Stomach (tissue), 8 donors: ENCODE measurements at regions not wholly inside any gene's neighbourhood (a gene's known extent, or its start where the extent isn't known, plus 50 kb on each side); places are given as distances from the start of the nearest gene placed in this dataset.

Source experiments
- DNase-seq, 2 donors: peaks; one replicate each; pipeline versions ENCODE4 v3.0.0 to v3.0.0-alpha.2; 2013 to 2019
- H3K27ac ChIP-seq, 5 donors: fragments of 200-600 bp in 4 of 5; sonication (generic) in 4 of 5; one replicate each; pipeline ENCODE4 v1.5.1; 2013 to 2019; ENCODE audit warnings: mild to moderate bottlenecking in 1 of 5, moderate library complexity in 1 of 5
- H3K27me3 ChIP-seq, 3 donors: fragments of 200-600 bp; sonication (generic); one replicate each; pipeline ENCODE4 v1.5.1; 2017 to 2019; ENCODE audit warnings: mixed run types in 1 of 3
- H3K36me3 ChIP-seq, 4 donors: fragments of 200-600 bp; sonication (generic); 1 replicate in 3 of 4; 2 replicates in 1 of 4; pipeline ENCODE4 v1.5.1; 2016 to 2019
- H3K4me1 ChIP-seq, 4 donors: fragments of 200-600 bp; sonication (generic); one replicate each; pipeline ENCODE4 v1.5.1; 2016 to 2019
- H3K4me3 ChIP-seq, 4 donors: fragments of 200-600 bp; sonication (generic) in 3 of 4; one replicate each; pipeline ENCODE4 v1.5.1; 2016 to 2019; ENCODE audit warnings: mild to moderate bottlenecking in 1 of 4
- H3K9me3 ChIP-seq, 4 donors: fragments of 200-600 bp; sonication (generic); one replicate each; pipeline ENCODE4 v1.5.1; 2016 to 2019
- EP300 ChIP-seq: sonication (generic); formaldehyde crosslinking; IDR thresholded peaks from one replicate; pipeline ENCODE4 v1.6.1; 2017; ENCODE audit warnings: antibody characterized with exemption
- POLR2A ChIP-seq, 4 donors: fragments of 450-650 bp; IDR thresholded peaks; one replicate each; pipeline ENCODE4 v1.6.1; 2016; ENCODE audit warnings: antibody characterized with exemption in 4 of 4, control low read depth in 2 of 4, mild to moderate bottlenecking in 1 of 4, moderate library complexity in 1 of 4
- POLR2AphosphoS5 ChIP-seq, 3 donors: sonication (generic); formaldehyde crosslinking; IDR thresholded peaks; one replicate each; pipeline ENCODE4 v1.6.1; 2016; ENCODE audit warnings: antibody characterized with exemption in 3 of 3
- WGBS, 5 donors: extraction: QIAGEN DNeasy Blood & Tissue Kit in 3 of 5; methylation state at CpG; one replicate each; pipeline versions ENCODE4 v1.1.5 to v1.1.7; 2013 to 2018; 5-methylcytosine and 5-hydroxymethylcytosine counted together
- intact Hi-C: fragments of 100-400 bp; cut with DNase I; formaldehyde crosslinking; loops from one replicate; pipeline ENCODE4 v1.15.1; 2023; ENCODE audit warnings: low total_unique reads
- TF ChIP-seq, protein P1 (sequence below), 7 experiments: fragments of 450-650 bp in 4 of 7; fragments of 200-600 bp in 3 of 7; sonication (generic) in 3 of 7; IDR thresholded peaks; one replicate each; pipeline ENCODE4 v1.5.1; 2016 to 2019; ENCODE audit warnings: antibody characterized with exemption in 7 of 7, control low read depth in 2 of 7, mild to moderate bottlenecking in 1 of 7
- donor health status: healthy with polysubstance abuse.
- donor health status: Bipolar disorder and iron deficiency.
- donor health status: healthy.

- peak in 1 of 2 donors; percentile 49 for DNase-seq
- intact Hi-C loops, result no loop called here
- Histone ChIP-seq H3K36me3 (no peaks in the 10 kb centered on the region), H3K27ac (no peak overlapping the region), H3K4me1 (peaks cover 0 to 4% (median 0%) of the 10 kb centered on the region in 4 donors), H3K9me3 (no peaks in the 10 kb centered on the region), H3K27me3 (no peaks in the 10 kb centered on the region), H3K4me3 (no peak overlapping the region)
- TF ChIP-seq POLR2AphosphoS5 (IDR thresholded peaks at IDR 0.05) (no peak), POLR2A (IDR thresholded peaks at IDR 0.05) (no peak), EP300 (no peak)
- TF ChIP-seq, protein P1, sequence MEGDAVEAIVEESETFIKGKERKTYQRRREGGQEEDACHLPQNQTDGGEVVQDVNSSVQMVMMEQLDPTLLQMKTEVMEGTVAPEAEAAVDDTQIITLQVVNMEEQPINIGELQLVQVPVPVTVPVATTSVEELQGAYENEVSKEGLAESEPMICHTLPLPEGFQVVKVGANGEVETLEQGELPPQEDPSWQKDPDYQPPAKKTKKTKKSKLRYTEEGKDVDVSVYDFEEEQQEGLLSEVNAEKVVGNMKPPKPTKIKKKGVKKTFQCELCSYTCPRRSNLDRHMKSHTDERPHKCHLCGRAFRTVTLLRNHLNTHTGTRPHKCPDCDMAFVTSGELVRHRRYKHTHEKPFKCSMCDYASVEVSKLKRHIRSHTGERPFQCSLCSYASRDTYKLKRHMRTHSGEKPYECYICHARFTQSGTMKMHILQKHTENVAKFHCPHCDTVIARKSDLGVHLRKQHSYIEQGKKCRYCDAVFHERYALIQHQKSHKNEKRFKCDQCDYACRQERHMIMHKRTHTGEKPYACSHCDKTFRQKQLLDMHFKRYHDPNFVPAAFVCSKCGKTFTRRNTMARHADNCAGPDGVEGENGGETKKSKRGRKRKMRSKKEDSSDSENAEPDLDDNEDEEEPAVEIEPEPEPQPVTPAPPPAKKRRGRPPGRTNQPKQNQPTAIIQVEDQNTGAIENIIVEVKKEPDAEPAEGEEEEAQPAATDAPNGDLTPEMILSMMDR (IDR thresholded peaks at IDR 0.05), result no peak
- WGBS, 5 donors, result 51 to 70% (median 68%) methylated on average over 4 of the region's 4 CpGs
Measured at GRCh38 chr2:215884451-215885087, 128.8 kb downstream of the MREG start.

- no peaks in the 10 kb centered on the region for H3K27me3 ChIP-seq
- no peaks in the 10 kb centered on the region for H3K36me3 ChIP-seq
- DNase-seq, result no peak
- intact Hi-C loops, result no loop called here
- H3K4me1 ChIP-seq, result peaks cover 0 to 4% (median 0%) of the 10 kb centered on the region in 4 donors
- H3K27ac ChIP-seq, result no peak overlapping the region
- TF ChIP-seq, protein P1 (IDR thresholded peaks at IDR 0.05), result no peak
- TF ChIP-seq POLR2A (IDR thresholded peaks at IDR 0.05) (no peak), POLR2AphosphoS5 (IDR thresholded peaks at IDR 0.05) (no peak), EP300 (no peak)
- H3K9me3 ChIP-seq, result no peaks in the 10 kb centered on the region
- no peak overlapping the region for H3K4me3 ChIP-seq
Measured at GRCh38 chr2:215883799-215884198, 129.6 kb downstream of the MREG start.

- 62 to 75% (median 67%) methylated on average over 2 of the region's 2 CpGs for WGBS, 5 donors
- H3K27me3 ChIP-seq, result no peaks in the 10 kb centered on the region
- no peak overlapping the region for H3K27ac ChIP-seq
- TF ChIP-seq POLR2AphosphoS5 (IDR thresholded peaks at IDR 0.05) (no peak), POLR2A (IDR thresholded peaks at IDR 0.05) (no peak), EP300 (no peak)
- TF ChIP-seq, protein P1 (IDR thresholded peaks at IDR 0.05), result no peak
- H3K4me3 ChIP-seq, result no peak overlapping the region
- no peaks in the 10 kb centered on the region for H3K36me3 ChIP-seq
- DNase-seq, result no peak
- peaks cover 0 to 2% (median 0%) of the 10 kb centered on the region in 4 donors for H3K9me3 ChIP-seq
- peaks cover 0 to 4% (median 0%) of the 10 kb centered on the region in 4 donors for H3K4me1 ChIP-seq
- intact Hi-C loops, result no loop called here
Measured at GRCh38 chr2:215882689-215883088, 130.7 kb downstream of the MREG start.

- DNase-seq, result no peak
- H3K4me1 ChIP-seq, result peaks cover 0 to 4% (median 0%) of the 10 kb centered on the region in 4 donors
- no peak for TF ChIP-seq EP300
- TF ChIP-seq, protein P1 (IDR thresholded peaks at IDR 0.05), result no peak
- no peak for TF ChIP-seq POLR2AphosphoS5 (IDR thresholded peaks at IDR 0.05)
- no peak for TF ChIP-seq POLR2A (IDR thresholded peaks at IDR 0.05)
- H3K27ac ChIP-seq, result no peak overlapping the region
- WGBS, 5 donors, result 80 to 87% (median 81%) methylated on average over 2 of the region's 2 CpGs
- no peaks in the 10 kb centered on the region for H3K27me3 ChIP-seq
- intact Hi-C loops, result no loop called here
- peaks cover 0 to 8% (median 0%) of the 10 kb centered on the region in 4 donors for H3K9me3 ChIP-seq
- no peak overlapping the region for H3K4me3 ChIP-seq
- no peaks in the 10 kb centered on the region for H3K36me3 ChIP-seq
Measured at GRCh38 chr2:215881582-215881981, 131.8 kb downstream of the MREG start.
